A549 (cell line): ENCODE measurements at regions not wholly inside any gene's neighbourhood (a gene's known extent, or its start where the extent isn't known, plus 50 kb on each side); places are given as distances from the start of the nearest gene placed in this dataset.

Experiments used
- ATAC-seq, 2 experiments: fragments of 200-7000 bp in 1 of 2; fragments of >200 bp in 1 of 2; cut with Nextera tagmentation in 1 of 2; cut with Tn5 transposase in 1 of 2; 3 replicates each; pipeline versions ENCODE4 v1.8.0 to v1.9.1; 2018 to 2020; ENCODE audit warnings: mild to moderate bottlenecking in 1 of 2, moderate library complexity in 1 of 2
- CTCF ChIA-PET: fragments of 300-600 bp; sonication (Branson Sonifier 250); formaldehyde crosslinking; extraction: SDS; loops from one replicate; lab custom pipeline; 2021; ENCODE audit warnings: antibody characterized with exemption, inconsistent platforms; lab: Yijun Ruan, JAX
- POLR2A ChIA-PET: fragments of 350-600 bp; formaldehyde crosslinking; extraction: SDS; loops from one replicate; lab custom pipeline; 2021; ENCODE audit warnings: antibody characterized with exemption, inconsistent platforms; lab: Yijun Ruan, JAX
- DNase-seq, 2 experiments: peaks; one replicate each; pipeline versions ENCODE4 v3.0.0 to v3.0.0-alpha.2; 2011 to 2016; ENCODE audit warnings: low read depth in 1 of 2, low spot score in 1 of 2
- FAIRE-seq: peaks from 2 replicates; lab custom pipeline; 2011; peaks lifted over from hg19 to GRCh38; lab: Jason Lieb, UNC
- H3K27ac ChIP-seq, 2 experiments: fragments of >200 bp; sonication (Bioruptor Twin); formaldehyde crosslinking; 3 replicates each; pipeline ENCODE4 v1.5.1; 2016 to 2017
- H3K4me1 ChIP-seq: fragments of >200 bp; sonication (Bioruptor Twin); formaldehyde crosslinking; 3 replicates; pipeline ENCODE4 v1.6.1; 2016
- H3K4me2 ChIP-seq: fragments of >200 bp; sonication (Bioruptor Twin); formaldehyde crosslinking; 3 replicates; pipeline ENCODE4 v1.6.1; 2016
- H3K4me3 ChIP-seq: fragments of >200 bp; sonication (Bioruptor Twin); formaldehyde crosslinking; 3 replicates; pipeline ENCODE4 v1.5.1; 2016
- H3K9me3 ChIP-seq: fragments of >200 bp; sonication (Bioruptor Twin); formaldehyde crosslinking; 3 replicates; pipeline ENCODE4 v1.6.1; 2016
- BCL3 ChIP-seq: fragments of >200 bp; sonication (Bioruptor Twin); formaldehyde crosslinking; IDR thresholded peaks from 3 replicates; pipeline ENCODE4 v1.6.1; 2016
- CBX2 ChIP-seq: fragments of 200-600 bp; sonication (generic); IDR thresholded peaks from 2 replicates; pipeline ENCODE4 v1.6.1; 2016; ENCODE audit warnings: low read depth, mild to moderate bottlenecking, borderline replicate concordance
- CBX8 ChIP-seq: fragments of 200-600 bp; sonication (generic); IDR thresholded peaks from 2 replicates; pipeline ENCODE4 v1.6.1; 2016
- CEBPB ChIP-seq, 2 experiments: fragments of >200 bp in 1 of 2; sonication (Bioruptor Twin) in 1 of 2; formaldehyde crosslinking in 1 of 2; IDR thresholded peaks; 2 replicates each; pipeline ENCODE4 v1.6.1; 2012 to 2016
- CHD4 ChIP-seq: fragments of 200-600 bp; sonication (generic); IDR thresholded peaks from 2 replicates; pipeline ENCODE4 v1.6.1; 2016; ENCODE audit warnings: antibody characterized with exemption, mild to moderate bottlenecking, borderline replicate concordance
- E2F6 ChIP-seq: IDR thresholded peaks from 2 replicates; pipeline ENCODE4 v1.6.1; 2012; ENCODE audit warnings: low read depth, borderline replicate concordance
- EHMT2 ChIP-seq: fragments of 200-600 bp; sonication (generic); IDR thresholded peaks from 2 replicates; pipeline ENCODE4 v1.6.1; 2016; ENCODE audit warnings: antibody characterized with exemption, low read depth, mild to moderate bottlenecking, moderate library complexity
- FOSL2 ChIP-seq, 2 experiments: fragments of 450-650 bp in 1 of 2; fragments of >200 bp in 1 of 2; sonication (Bioruptor Twin) in 1 of 2; formaldehyde crosslinking; IDR thresholded peaks; 2 replicates each; pipeline versions ENCODE4 v1.5.0 to v1.6.1; 2016 to 2020; ENCODE audit warnings: mild to moderate bottlenecking in 1 of 2, moderate library complexity in 1 of 2
- FOXS1 ChIP-seq: fragments of 250-450 bp; sonication (Bioruptor Pico); IDR thresholded peaks from 2 replicates; pipeline ENCODE4 v1.5.0; 2020; ENCODE audit warnings: mild to moderate bottlenecking, moderate library complexity
- HMGXB4 ChIP-seq: fragments of 250-450 bp; sonication (Bioruptor Pico); IDR thresholded peaks from 2 replicates; pipeline ENCODE4 v1.5.0; 2021; ENCODE audit warnings: mild to moderate bottlenecking, moderate library complexity, borderline replicate concordance
- HOXA7 ChIP-seq: fragments of 250-450 bp; sonication (Bioruptor Pico); IDR thresholded peaks from 2 replicates; pipeline ENCODE4 v1.5.0; 2020; ENCODE audit warnings: mild to moderate bottlenecking, moderate library complexity
- HOXB13 ChIP-seq: fragments of 250-450 bp; sonication (Bioruptor Pico); IDR thresholded peaks from 2 replicates; pipeline ENCODE4 v1.5.0; 2020; ENCODE audit warnings: low read depth, mild to moderate bottlenecking, moderate library complexity
- HOXB5 ChIP-seq: fragments of 250-450 bp; sonication (Bioruptor Pico); IDR thresholded peaks from 2 replicates; pipeline ENCODE4 v1.5.0; 2020; ENCODE audit warnings: mild to moderate bottlenecking, moderate library complexity
- MAFK ChIP-seq: fragments of 450-650 bp; IDR thresholded peaks from 2 replicates; pipeline ENCODE4 v1.6.1; 2014; ENCODE audit not compliant: partially characterized antibody
- NPAS2 ChIP-seq: fragments of 250-450 bp; sonication (Bioruptor Pico); IDR thresholded peaks from 2 replicates; pipeline ENCODE4 v1.8.0; 2022; ENCODE audit warnings: mild to moderate bottlenecking, moderate library complexity, borderline replicate concordance
- PHF8 ChIP-seq: fragments of 200-600 bp; sonication (generic); IDR thresholded peaks from 2 replicates; pipeline ENCODE4 v1.6.1; 2016; ENCODE audit warnings: low read depth, mild to moderate bottlenecking, antibody characterized with exemption, moderate library complexity, borderline replicate concordance
- POLR2AphosphoS2 ChIP-seq: conservative IDR thresholded peaks from 2 replicates; pipeline ENCODE4 v1.6.1; 2012; ENCODE audit warnings: low read length, improper control_type of control experiment, inconsistent platforms
- RCOR1 ChIP-seq: fragments of 150-350 bp; IDR thresholded peaks from 2 replicates; pipeline ENCODE4 v1.6.1; 2014; ENCODE audit warnings: antibody characterized with exemption, low read length, low read depth
- SREBF2 ChIP-seq: fragments of 450-650 bp; IDR thresholded peaks from 2 replicates; pipeline ENCODE4 v1.6.1; 2014; ENCODE audit warnings: mild to moderate bottlenecking, moderate library complexity
- TP53 ChIP-seq: fragments of 250-450 bp; sonication (Bioruptor Pico); IDR thresholded peaks from 2 replicates; pipeline ENCODE4 v1.5.0; 2021; ENCODE audit warnings: mild to moderate bottlenecking, moderate library complexity
- ZC3H11A ChIP-seq: fragments of 450-650 bp; IDR thresholded peaks from 2 replicates; pipeline ENCODE4 v1.6.1; 2014; ENCODE audit warnings: antibody characterized with exemption, mild to moderate bottlenecking
- ZFP36 ChIP-seq: fragments of 450-650 bp; IDR thresholded peaks from 2 replicates; pipeline ENCODE4 v1.6.1; 2014; ENCODE audit warnings: borderline replicate concordance; ENCODE audit not compliant: partially characterized antibody
- WGBS: methylation state at CpG from one replicate; pipeline ENCODE4 v1.1.6; 2017; ENCODE audit errors: missing lambda C conversion rate; 5-methylcytosine and 5-hydroxymethylcytosine counted together

- no peak for FAIRE-seq
- no peak for TF ChIP-seq BCL3
- no peak for TF ChIP-seq HOXA7
- no peak for TF ChIP-seq MAFK
- TF ChIP-seq CBX2: no peak
- no peak for TF ChIP-seq PHF8
- no peak for TF ChIP-seq HMGXB4 (CRISPR knock-in tag)
- no peak for TF ChIP-seq CBX8
- TF ChIP-seq RCOR1: no peak
- no peak for TF ChIP-seq EHMT2
- no peak for TF ChIP-seq NPAS2
- no peak for TF ChIP-seq POLR2AphosphoS2
- no peak overlapping the region for H3K4me3 ChIP-seq
- CTCF ChIA-PET: no interaction called here
- no peak for DNase-seq
- ATAC-seq: no peak
- H3K4me1 ChIP-seq: no peaks in the 10 kb centered on the region
- no peak overlapping the region for H3K27ac ChIP-seq
- H3K9me3 ChIP-seq: no peaks in the 10 kb centered on the region
- no peak overlapping the region for H3K4me2 ChIP-seq
- POLR2A ChIA-PET: no interaction called here
- 22% methylated on average over 4 of the region's 4 CpGs for WGBS
These were observed 454.6 kb downstream of the CETN3 start for GRCh38 chr5:89954916-89955315.

- no peak overlapping the region for H3K4me2 ChIP-seq
- no peak overlapping the region for H3K27ac ChIP-seq
- no peak overlapping the region for H3K4me3 ChIP-seq
- POLR2A ChIA-PET: no interaction called here
- CTCF ChIA-PET: no interaction called here
- ATAC-seq (no peak), DNase-seq (no peak)
- H3K4me1 ChIP-seq: no peaks in the 10 kb centered on the region
- no peak for TF ChIP-seq HOXB5
- TF ChIP-seq CHD4: no peak
- TF ChIP-seq E2F6: no peak
- TF ChIP-seq FOSL2 (IDR thresholded peaks at IDR 0.05): no peak
- no peak for TF ChIP-seq FOSL2 (CRISPR knock-in tag; IDR thresholded peaks at IDR 0.05)
- TF ChIP-seq, all 56 proteins: peak for 0
- 0% methylated on average over 2 of the region's 2 CpGs for WGBS
- no peak for FAIRE-seq
- H3K9me3 ChIP-seq: no peaks in the 10 kb centered on the region
These were observed 457.7 kb downstream of the CETN3 start for GRCh38 chr5:89951876-89952275.

GRCh38 chr5:89950234-89950633 lies 459.3 kb downstream of the CETN3 start:
- no peaks in the 10 kb centered on the region for H3K9me3 ChIP-seq
- no peak overlapping the region for H3K4me2 ChIP-seq
- TF ChIP-seq FOXS1 (CRISPR knock-in tag) (no peak), CHD4 (no peak), HOXB13 (CRISPR knock-in tag) (no peak), SREBF2 (no peak), TP53 (no peak), CEBPB (IDR thresholded peaks at IDR 0.05) (no peak), ZFP36 (no peak), ZC3H11A (no peak)
- 3% methylated on average over 1 of the region's 1 CpG for WGBS
- no peak overlapping the region for H3K27ac ChIP-seq
- CTCF ChIA-PET: no interaction called here
- FAIRE-seq (no peak), DNase-seq (no peak), ATAC-seq (no peak)
- no peaks in the 10 kb centered on the region for H3K4me1 ChIP-seq
- POLR2A ChIA-PET: no interaction called here
- H3K4me3 ChIP-seq: no peak overlapping the region
